HG02610 (cell line): ENCODE measurements at regions not wholly inside any gene's neighbourhood (a gene's known extent, or its start where the extent isn't known, plus 50 kb on each side); places are given as distances from the start of the nearest gene placed in this dataset.
"Not testable (repeated sequence)": the region's sequence is repeated elsewhere in the genome, so short reads cannot be mapped to it uniquely, and the experiment has no call there.

Source experiments
- ATAC-seq: cut with Tn5 transposase; IDR thresholded peaks from one replicate; pipeline ENCODE4 v1.9.1; 2021; ENCODE audit warnings: mild to moderate bottlenecking, moderate library complexity; ENCODE audit not compliant: unreplicated experiment

GRCh38 chr4:174401471-174402130, 117.9 kb downstream of the CEP44 start:
- ATAC-seq = no peak

- not testable (repeated sequence) for ATAC-seq
Observed at GRCh38 chr4:174400603-174401302, 117.0 kb downstream of the CEP44 start.

DNA sequence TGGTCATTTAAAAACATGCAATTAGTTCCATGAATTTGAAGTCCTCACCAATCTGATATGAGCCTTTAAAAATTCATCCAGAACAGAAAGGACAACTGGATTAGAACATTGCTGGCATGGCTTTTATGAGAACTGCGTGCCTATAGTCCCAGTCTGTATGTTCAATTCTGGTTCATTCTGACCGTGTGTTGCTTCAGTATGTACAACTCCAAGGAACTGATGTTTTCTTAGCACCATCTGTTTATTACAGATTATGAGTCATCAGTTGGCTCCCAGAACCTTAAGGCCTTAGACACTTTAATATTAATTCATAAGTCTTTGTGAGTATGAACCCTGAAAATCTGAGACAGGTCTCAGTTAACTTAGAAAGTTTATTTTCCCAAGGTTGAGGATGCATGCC, 115.0 kb downstream of the CEP44 start:
- no peak for ATAC-seq

DNA sequence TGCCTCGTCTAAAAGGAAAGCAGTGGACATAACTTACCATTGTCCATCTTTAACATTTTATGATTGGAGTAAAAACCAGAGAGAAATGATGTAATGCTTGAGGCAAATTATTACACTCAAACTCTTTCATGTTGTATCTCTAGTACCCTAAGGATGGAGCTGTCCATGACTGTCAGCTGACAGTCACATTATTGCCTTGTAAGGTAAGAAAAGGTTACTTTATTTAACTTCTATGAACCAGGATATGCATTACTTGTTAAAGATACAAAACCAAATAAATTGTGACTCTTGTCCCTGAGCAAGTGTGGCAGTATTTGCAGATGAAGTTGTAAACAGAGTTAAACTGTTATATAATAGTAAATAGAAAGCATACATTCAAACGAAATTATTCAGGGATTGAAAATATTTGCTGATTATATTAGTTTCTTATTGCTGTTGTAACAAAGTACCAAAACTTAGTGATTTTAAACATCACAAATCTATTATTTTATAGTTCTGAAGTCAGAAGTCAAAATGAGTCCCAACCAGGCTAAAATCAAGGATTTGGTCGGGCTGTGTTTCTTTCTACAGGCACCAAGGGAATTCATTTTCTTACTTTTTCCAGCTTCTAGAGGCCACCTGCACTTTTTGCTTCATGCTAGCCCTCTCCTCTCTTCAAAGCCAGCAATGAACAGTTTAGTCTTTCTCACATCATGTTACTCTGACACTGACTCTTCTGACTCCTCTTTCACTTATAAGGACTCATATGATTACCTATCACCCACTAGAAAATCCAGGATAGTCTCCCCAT, 113.8 kb downstream of the CEP44 start:
- no peak for ATAC-seq

DNA sequence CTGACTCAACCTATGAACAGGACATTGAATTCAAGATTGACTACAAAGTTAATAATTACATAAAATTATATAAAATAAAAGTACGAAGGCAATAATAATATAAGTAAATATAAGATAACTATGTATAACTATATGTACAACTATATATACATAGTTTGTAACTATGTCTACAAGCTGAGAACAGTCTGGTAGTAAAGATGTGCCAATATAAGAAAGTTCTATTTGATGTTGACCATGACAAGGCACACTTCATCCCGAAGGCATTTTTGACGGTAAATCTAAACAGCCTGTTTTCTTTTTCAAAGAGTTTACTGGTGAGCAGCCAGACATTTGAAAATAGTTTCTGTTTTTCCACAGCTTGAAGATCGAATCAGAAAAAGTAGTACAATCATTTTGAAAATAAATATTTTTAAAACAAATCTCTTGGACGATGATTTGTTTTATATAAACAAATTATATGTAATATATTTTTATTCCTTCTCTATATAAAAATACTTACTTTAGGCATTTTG, 112.9 kb downstream of the CEP44 start:
- no peak for ATAC-seq

DNA sequence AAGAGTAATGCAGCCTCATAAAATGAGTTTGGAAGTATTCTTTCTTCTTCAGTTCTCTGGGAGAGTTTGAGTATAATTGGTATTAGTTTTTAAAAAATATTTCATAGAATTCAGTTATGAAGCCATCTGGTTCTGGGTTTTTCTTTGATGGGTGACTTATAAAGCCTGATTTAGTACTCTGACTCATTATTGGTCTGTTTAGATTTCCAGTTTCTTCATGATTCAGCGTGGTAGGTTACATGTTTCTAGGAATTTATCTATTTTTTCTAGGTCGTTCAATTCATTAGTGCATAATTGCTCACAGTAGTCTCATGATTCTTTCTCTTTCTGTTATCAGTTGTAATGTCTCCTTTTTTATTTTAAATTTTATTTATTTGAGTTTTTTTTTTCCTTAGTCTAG, 111.2 kb downstream of the CEP44 start:
- ATAC-seq = no peak

DNA sequence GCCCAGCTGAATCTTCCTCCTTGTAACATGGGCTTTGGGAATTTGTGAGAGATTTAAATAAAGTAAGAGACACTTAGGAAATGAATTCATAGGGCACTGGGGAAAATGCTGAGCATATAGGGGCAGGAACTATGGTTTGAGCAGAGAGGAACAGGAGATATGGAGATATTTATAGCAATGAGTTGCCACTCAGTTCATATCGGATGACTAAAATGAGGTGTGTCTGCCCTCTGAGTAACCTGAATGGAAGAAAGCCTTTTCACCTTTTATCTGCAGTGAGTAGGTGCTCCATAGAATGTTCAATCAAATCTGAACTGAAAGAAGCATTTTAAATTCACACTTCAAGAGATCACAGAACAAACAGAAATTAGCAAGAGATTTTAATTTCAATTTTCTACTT, 105.7 kb downstream of the CEP44 start:
- no peak for ATAC-seq

GRCh38 chr4:174388461-174389145, 104.9 kb downstream of the CEP44 start:
- ATAC-seq = no peak

DNA sequence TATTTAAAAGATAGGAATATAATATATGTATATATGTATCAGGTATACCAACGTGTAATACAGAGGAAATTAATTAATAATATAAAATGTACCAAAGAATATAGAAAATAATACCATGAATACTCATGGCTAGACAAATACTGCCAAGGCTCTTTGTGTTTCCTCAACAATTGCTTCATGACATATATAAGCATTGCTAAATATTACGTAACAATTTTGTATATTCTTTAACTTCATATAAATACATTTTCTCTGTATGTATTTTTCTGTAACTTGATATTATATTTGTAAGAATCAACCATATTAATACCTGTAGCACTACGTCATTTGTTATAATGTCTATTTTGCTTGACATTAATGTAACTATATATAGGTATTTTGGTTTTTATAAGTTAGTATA, 104.0 kb downstream of the CEP44 start:
- no peak for ATAC-seq

DNA sequence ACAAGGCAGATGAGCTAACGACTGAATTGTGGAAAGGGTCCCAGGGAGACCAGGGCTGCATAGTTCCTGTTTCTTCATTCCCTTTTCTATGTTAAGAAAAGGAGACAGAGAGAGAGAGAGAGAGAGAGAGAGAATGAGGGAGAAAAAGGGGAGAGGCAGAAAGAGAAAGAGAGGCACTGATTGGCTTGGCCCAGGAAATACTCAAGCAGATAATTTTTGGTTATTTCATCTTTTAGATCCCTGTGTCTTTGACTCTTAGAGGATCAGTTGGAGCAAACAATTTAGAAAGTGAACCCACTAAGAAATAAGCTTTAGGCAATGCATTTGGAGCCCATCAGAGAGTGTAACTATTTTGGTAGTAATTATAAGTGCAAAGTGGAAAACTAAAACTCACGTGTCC, 103.4 kb downstream of the CEP44 start:
- no peak for ATAC-seq

GRCh38 chr4:174383783-174384182, 100.1 kb downstream of the CEP44 start:
- no peak for ATAC-seq

GRCh38 chr4:174382938-174383605, 99.4 kb downstream of the CEP44 start:
- not testable (repeated sequence) for ATAC-seq
